ENCODE measurements at regions not wholly inside any gene's neighbourhood (a gene's known extent, or its start where the extent isn't known, plus 50 kb on each side); places are given as distances from the start of the nearest gene placed in this dataset.
A peak's percentile ranks its signal among the peaks of the same experiment; 100 is the strongest.

DNA sequence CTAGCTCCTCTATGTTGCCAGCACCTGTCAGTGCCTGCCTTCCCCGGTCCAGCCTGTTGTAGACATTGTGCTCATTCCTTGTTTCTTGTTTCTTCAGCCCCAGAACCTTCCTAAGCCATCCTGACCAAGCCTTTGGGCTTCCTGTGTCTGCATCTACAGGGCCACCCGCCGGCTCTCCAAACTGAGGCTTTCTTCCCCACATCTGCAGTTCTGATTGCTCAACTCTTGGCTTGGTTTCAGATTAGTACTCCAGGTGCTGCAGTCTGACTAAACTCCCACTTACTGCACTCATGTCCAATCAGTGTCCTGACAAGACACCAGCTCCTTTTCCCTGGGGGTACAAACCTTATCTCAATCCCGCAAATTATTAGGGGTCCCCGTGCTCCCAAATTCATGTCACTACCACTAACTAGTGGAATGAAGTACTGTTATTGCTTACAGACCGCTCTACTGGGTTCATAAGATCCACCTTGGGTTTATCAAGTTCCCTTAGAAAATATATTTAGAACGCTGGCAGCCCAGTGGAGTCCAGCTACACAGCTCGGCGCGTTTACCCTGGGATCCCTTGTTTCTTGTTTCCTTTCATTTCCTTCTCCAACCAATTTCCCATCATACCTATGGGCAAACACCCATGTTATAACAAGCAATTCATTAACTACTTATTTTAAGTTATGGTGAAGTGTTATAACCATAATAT lies 114.2 kb upstream of the TJP1 start:
- no peak for DNase-seq
- no peaks in the 10 kb centered on the region for H3K36me3 Mint-ChIP-seq
- peaks cover 22% of the 10 kb centered on the region for H3K27me3 Mint-ChIP-seq
- H3K9me3 Mint-ChIP-seq, result no peaks in the 10 kb centered on the region
- no peaks in the 10 kb centered on the region for H3K4me1 Mint-ChIP-seq
- no peak overlapping the region for H3K27ac Mint-ChIP-seq
- H3K4me3 Mint-ChIP-seq, result no peak overlapping the region

DNA sequence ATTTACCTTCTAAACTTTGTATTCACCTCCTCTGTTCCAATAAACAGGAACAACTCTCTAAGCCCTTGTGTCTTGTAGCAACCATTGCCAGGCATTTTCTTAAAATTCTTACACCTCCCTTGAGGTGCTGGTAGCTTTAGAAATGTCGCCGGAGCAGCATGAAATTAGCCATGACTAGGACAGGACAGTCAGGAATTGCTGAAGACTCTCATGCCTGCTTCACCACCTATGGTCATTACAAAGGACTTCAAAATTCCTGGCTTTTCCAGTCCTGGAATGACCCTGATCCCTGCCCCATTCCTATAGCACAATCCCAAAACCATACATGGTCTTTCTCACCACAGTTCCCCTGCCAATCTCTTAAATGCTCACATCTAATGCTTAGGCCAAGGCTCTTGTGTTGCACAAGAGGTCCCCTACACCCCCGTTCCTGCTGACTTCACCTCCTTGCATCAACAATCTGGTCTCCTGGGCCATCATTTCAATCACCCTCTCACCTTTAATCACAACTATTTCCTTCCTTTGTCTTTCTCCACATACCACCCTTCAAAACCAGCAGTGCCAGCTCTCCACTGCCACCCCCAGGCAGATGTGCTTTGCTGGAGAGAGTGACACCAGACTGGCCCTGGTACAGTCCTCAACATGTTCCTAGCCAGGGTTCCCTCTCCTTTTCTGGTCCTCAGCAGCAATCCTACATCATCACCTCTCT lies 113.2 kb upstream of the TJP1 start:
- Mint-ChIP-seq H3K4me3 (no peak overlapping the region), H3K36me3 (no peaks in the 10 kb centered on the region), H3K4me1 (no peaks in the 10 kb centered on the region), H3K27me3 (peaks cover 21% of the 10 kb centered on the region), H3K9me3 (no peaks in the 10 kb centered on the region), H3K27ac (no peak overlapping the region)
- no peak for DNase-seq

DNA sequence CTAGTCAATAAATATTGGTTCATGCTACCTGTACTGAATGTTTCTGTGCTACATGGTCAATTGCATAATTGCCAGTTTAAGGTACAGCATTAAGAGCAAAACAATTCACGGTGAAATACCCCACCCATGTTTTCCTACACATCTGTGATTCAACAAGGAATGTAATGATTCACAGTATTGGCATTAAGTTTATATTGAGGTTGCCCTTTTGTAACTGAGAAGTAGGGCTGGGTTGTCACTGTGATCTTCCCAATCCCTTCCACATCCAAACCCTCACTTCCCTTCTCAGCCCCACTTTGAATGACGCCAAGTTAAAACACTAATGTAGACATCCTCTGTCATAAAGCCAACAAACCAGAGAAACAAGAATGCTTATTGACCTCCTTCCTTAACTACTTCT lies 112.0 kb upstream of the TJP1 start:
- no peaks in the 10 kb centered on the region for H3K9me3 Mint-ChIP-seq
- H3K4me1 Mint-ChIP-seq, result no peaks in the 10 kb centered on the region
- DNase-seq, result no peak
- H3K27ac Mint-ChIP-seq, result no peak overlapping the region
- peaks cover 28% of the 10 kb centered on the region for H3K27me3 Mint-ChIP-seq
- no peaks in the 10 kb centered on the region for H3K36me3 Mint-ChIP-seq
- H3K4me3 Mint-ChIP-seq, result no peak overlapping the region

DNA sequence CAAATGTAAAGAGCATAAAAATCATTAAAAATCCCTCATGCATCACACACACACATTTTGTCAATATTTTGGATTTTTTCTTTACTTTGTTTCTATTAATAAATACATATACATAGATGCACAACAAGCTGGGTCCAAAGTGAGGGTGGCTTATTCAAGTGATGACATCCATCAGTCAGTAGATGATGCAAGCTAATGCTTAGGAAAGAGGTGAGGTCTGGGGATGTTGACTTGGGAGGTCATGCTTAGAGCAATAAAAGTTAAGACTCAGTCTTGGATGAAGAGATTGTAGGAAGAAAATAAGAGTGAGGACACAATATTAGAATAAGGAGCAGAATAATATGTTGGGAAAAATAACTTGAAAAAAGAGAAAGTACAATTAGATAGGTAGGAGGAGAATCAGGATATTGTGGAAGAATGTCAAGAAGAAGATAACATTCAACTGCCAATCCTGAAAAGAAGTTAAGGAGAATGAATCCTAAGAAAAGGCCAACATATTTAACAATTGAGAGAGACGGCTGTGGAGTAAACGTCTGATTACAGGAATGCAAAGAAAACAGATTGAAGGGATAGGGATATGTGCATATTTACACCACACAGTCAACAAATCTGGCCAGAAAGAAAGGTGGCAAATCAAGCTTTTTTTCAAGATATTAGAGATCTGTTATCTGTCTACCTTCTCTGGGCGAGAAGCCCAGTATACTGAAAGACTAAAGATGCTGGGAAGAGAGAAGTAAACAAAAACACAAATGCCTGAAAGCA lies 111.0 kb upstream of the TJP1 start:
- no peaks in the 10 kb centered on the region for H3K4me1 Mint-ChIP-seq
- H3K36me3 Mint-ChIP-seq, result no peaks in the 10 kb centered on the region
- H3K27me3 Mint-ChIP-seq, result peaks cover 35% of the 10 kb centered on the region
- no peak overlapping the region for H3K4me3 Mint-ChIP-seq
- H3K27ac Mint-ChIP-seq, result no peak overlapping the region
- H3K9me3 Mint-ChIP-seq, result no peaks in the 10 kb centered on the region
- DNase-seq, result no peak

DNA sequence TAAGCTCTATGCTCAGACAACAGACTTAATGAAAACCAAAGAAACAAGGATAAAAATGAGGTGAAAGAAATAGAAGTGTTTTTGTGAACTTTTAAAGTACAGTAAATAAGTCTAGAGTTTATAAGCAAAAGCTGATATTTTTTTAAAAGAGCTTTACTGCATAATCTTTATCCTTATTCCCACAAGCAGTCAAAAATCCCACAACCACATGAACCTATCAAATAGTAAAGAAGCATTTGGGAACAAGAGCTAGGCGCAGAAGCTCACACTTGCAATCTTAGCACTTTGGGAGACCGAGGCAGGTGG lies 103.8 kb upstream of the TJP1 start:
- no peak overlapping the region for H3K27ac Mint-ChIP-seq
- no peak for DNase-seq
- H3K4me1 Mint-ChIP-seq, result peaks cover 3% of the 10 kb centered on the region
- peaks cover 83% of the 10 kb centered on the region for H3K27me3 Mint-ChIP-seq
- H3K9me3 Mint-ChIP-seq, result no peaks in the 10 kb centered on the region
- no peak overlapping the region for H3K4me3 Mint-ChIP-seq
- H3K36me3 Mint-ChIP-seq, result no peaks in the 10 kb centered on the region

DNA sequence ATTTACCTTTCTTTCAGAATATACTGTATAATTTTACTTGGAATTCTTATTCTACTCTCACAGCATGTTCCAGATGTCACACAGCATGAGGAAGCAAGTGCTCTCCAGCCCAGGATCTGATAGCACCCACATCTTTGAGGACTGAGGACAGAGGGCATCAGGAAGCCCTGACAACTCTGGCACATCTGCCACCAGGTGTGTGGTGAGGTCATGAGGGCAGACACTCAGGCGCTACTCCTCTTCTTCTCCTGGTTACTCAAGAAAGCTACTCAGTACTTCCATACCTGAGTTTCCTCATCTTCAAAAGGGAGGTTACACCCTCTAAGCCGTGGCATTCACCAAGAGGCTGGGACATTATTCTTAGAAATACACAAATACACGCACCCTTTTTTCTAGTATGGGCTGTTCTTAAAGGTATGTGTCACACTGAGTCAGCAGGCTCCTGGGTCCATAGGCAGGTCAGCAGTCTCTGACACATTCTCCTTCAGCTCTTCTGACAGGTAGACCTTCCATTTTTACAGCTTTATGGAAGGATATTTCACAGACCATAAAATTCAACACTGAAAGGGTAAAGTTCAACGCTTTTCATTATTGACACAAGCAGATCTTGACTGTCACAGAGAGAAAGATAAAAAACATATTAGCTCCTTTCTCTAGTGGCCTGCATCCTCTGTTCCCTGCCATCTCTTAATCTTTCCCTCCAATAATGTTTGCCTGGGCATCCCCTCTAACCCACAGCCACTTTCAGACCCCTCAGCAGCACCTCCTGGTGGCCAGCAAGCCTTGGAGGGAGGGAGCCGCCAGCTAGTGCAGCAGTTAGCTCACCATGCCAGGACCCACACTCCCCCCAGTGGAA lies 103.2 kb upstream of the TJP1 start:
- no peak overlapping the region for H3K4me3 Mint-ChIP-seq
- no peaks in the 10 kb centered on the region for H3K36me3 Mint-ChIP-seq
- no peak overlapping the region for H3K27ac Mint-ChIP-seq
- peaks cover 3% of the 10 kb centered on the region for H3K4me1 Mint-ChIP-seq
- H3K27me3 Mint-ChIP-seq, result peaks cover 89% of the 10 kb centered on the region
- no peaks in the 10 kb centered on the region for H3K9me3 Mint-ChIP-seq
- peak; percentile 51 for DNase-seq

DNA sequence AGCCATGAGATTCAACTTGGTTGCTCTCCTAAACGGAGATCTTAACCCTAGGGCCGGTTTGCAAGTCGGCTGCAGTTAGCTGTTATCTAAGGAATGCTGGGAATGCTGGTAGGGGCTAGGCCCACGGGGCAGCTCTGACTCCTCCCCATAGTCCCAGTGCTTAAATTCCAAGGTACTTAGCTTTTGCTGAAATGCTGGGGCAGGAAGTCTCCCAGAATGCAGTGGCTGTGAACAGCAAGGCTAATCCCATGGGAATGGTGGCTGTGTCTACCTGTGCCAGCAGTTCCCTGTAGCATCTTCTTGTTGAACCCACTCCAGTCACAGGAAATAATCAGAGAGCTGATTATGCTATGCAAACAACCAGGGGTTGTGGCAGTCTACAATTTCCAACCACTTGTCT lies 102.5 kb upstream of the TJP1 start:
- H3K36me3 Mint-ChIP-seq, result no peaks in the 10 kb centered on the region
- no peak overlapping the region for H3K4me3 Mint-ChIP-seq
- DNase-seq, result no peak

DNA sequence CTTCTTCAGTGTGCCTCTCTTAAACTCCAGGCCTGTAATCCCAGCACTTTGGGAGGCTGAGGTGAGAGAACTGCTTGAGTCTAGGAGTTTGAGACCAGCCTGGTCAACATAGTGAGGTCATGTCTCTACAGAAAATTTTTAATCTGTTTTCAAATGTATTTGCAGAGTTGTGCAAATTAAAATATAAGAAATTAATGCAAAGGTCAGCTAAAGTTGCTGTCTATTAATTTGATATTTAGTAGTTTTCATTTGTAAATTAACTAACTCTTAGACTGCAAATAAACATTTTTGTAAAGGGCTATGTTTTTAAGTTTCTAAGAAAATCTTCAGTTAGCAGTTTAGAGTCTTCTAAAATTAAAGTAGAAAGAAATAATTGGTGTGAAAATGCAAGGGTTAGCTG lies 99.9 kb upstream of the TJP1 start:
- Mint-ChIP-seq H3K27me3 (peaks cover 88% of the 10 kb centered on the region), H3K4me1 (peaks cover 3% of the 10 kb centered on the region), H3K36me3 (no peaks in the 10 kb centered on the region), H3K4me3 (no peak overlapping the region), H3K27ac (no peak overlapping the region), H3K9me3 (no peaks in the 10 kb centered on the region)
- DNase-seq, result no peak

More for the DNA sequence above, 102.5 kb upstream of the TJP1 start:
- no peak overlapping the region for H3K27ac Mint-ChIP-seq
- peaks cover 93% of the 10 kb centered on the region for H3K27me3 Mint-ChIP-seq
- no peaks in the 10 kb centered on the region for H3K9me3 Mint-ChIP-seq
- H3K4me1 Mint-ChIP-seq, result peaks cover 3% of the 10 kb centered on the region

DNA sequence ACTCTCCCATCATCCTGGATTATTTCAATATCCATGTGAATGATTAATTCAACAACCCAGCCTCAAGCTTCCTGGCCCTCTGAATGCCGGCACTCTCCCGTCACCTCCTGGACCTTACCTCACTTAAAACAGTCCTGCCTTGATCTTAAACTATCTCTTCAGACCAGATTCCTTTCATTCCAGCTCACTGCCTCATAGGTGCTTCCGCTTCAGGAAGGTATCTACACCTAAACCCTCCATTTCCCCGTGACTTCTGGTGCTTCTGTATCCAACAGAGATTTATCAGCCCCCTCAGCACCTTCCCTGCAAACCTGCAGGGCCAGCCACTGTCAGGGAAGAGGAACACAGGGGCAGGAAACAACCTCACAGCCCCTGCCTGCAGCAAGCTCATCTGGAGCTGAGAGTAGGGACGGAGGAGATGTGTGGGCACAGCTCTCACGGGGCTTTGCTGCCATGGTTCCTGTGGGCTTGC lies 98.9 kb upstream of the TJP1 start:
- Mint-ChIP-seq H3K27ac (no peak overlapping the region), H3K36me3 (no peaks in the 10 kb centered on the region), H3K9me3 (no peaks in the 10 kb centered on the region), H3K4me1 (peaks cover 3% of the 10 kb centered on the region), H3K4me3 (no peak overlapping the region), H3K27me3 (peaks cover 82% of the 10 kb centered on the region)
- DNase-seq, result no peak

DNA sequence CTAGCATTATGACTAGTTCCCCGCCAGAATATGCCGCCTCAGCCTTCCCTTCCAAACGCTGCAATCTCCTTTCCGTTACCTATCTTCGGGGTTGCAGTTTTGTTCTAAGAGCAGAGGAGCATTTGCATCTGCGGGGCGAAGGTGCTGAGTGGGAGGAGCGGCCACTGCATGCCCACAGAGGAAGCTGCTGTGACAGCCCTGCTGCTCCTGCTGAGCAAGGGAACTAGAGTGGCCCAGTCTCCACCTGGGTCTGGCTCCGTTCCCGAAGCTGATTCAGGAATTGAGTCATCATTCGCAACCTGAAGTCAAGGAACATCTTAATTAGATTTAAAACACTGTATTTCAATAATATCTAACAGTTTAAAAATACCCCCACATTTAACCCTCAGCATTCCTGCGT lies 98.2 kb upstream of the TJP1 start:
- Mint-ChIP-seq H3K4me3 (no peak overlapping the region), H3K4me1 (peaks cover under 1% of the 10 kb centered on the region), H3K36me3 (no peaks in the 10 kb centered on the region), H3K27me3 (peaks cover 75% of the 10 kb centered on the region), H3K9me3 (no peaks in the 10 kb centered on the region), H3K27ac (no peak overlapping the region)
- no peak for DNase-seq

DNA sequence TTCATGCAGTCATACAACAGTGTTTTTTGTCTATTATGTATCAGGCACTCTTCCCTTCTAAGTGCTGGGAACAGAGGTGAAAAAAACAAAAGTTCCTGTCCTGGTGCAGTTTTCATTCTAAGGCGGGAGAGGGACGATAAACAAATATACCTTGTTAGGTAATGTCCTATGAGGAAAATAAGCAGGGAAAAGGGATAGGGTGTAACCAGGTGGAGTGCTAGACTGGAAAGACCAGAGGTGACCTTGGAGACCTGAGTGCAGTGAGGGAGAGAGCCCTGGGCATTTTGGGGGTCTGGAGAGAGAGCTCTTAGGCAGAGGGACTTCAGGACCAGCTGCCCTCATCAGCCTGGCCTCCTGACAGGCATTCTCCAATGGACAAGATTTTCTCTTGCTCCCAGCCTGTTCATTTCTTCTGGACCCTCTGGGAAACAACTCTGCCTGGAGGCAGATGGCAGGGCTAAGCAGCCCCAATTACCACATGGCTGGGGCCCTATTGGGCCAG lies 97.2 kb upstream of the TJP1 start:
- H3K9me3 Mint-ChIP-seq, result no peaks in the 10 kb centered on the region
- H3K27me3 Mint-ChIP-seq, result peaks cover 67% of the 10 kb centered on the region
- H3K4me3 Mint-ChIP-seq, result no peak overlapping the region
- H3K36me3 Mint-ChIP-seq, result no peaks in the 10 kb centered on the region
- no peaks in the 10 kb centered on the region for H3K4me1 Mint-ChIP-seq
- H3K27ac Mint-ChIP-seq, result no peak overlapping the region
- no peak for DNase-seq

DNA sequence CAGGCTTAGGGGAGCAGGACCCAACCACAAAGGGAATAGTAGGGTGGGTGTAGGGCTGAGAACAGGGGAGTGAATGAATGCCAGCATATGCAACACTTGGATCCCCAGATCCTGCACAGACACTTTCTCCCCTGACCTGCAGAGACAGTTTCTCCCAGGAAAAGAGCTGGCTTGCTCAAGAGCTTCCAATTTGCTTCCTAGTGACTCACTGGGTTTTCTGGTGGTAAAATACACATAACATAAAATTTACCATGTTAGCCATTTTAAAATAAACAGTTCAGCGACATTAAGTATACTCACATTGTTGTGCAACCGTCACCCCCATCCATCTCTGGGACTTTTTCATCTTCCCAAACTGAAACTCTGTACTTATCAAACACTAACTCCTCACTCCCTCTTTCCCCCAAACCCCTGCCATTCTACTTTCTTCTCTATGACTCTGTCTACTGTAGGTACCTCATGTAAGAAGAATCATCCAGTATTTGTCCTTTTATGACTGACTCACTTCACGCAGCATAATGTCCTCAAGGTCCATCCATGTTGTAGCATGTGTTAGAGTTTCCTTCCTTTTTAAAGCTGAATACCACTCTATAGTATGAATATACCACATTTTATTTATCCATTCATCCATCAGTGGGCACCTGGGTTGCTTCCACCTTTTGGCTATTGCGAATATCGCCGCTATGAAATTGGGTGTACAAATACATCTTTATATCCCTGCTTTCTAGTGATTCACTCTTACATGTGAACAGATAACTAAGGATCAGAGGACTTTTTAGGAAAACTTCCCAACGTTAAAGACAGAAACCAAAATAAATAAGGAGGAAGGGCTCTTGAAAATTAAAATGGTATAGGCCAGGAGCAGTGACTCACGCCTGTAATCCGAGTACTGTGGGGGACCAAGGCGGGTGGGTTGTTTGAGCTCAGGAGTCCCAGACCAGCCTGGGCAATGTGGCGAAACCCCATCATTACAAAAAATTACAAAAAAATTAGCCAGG lies 95.6 kb upstream of the TJP1 start:
- Mint-ChIP-seq H3K4me1 (no peaks in the 10 kb centered on the region), H3K9me3 (no peaks in the 10 kb centered on the region), H3K36me3 (no peaks in the 10 kb centered on the region), H3K4me3 (no peak overlapping the region), H3K27ac (no peak overlapping the region), H3K27me3 (peaks cover 65% of the 10 kb centered on the region)
- no peak for DNase-seq

DNA sequence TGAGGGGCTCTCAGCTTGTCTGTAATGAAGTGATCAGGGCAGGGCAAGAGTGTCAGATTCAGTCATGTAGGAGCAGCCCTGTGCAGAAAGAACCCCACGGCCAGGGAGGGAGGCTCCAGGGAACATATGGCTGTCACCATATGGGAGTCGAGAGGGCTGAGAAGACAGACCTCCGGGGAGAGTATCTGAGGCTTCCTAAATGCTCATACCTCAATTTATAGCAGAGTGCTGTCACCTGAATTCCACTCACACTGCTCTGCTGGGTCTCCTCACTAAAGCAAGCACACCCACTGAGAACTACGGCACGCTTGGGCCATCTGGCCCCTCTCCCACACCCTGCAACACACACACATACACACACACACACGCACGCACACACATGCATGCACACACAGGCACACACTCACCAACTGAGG lies 92.3 kb upstream of the TJP1 start:
- Mint-ChIP-seq H3K27me3 (peaks cover 58% of the 10 kb centered on the region), H3K27ac (no peak overlapping the region), H3K4me1 (no peaks in the 10 kb centered on the region), H3K4me3 (no peak overlapping the region), H3K9me3 (peaks cover 11% of the 10 kb centered on the region), H3K36me3 (peaks cover 4% of the 10 kb centered on the region)
- no peak for DNase-seq

Data from activated naive CD8-positive, alpha-beta T cell treated with anti-CD3 and anti-CD28 coated beads for 36 hours (primary cell).